MCF 10A (cell line): ENCODE measurements at regions not wholly inside any gene's neighbourhood (a gene's known extent, or its start where the extent isn't known, plus 50 kb on each side); places are given as distances from the start of the nearest gene placed in this dataset.

Experiments used
- BruUV-seq: library from RNA; stranded (reverse); fragments of 400-500 nt; replicated peaks from 2 replicates; lab custom pipeline; 2021; lab: Mats Ljungman, UMichigan
- CTCF ChIA-PET: fragments of 300-600 bp; sonication (Branson Sonifier 250); formaldehyde crosslinking; extraction: SDS; loops from one replicate; lab custom pipeline; 2021; ENCODE audit warnings: antibody characterized with exemption, inconsistent platforms; lab: Yijun Ruan, JAX
- POLR2A ChIA-PET: fragments of 300-600, 350-650 bp; sonication (Branson Sonifier 250); formaldehyde crosslinking; extraction: SDS; loops from one replicate; lab custom pipeline; 2020; ENCODE audit warnings: antibody characterized with exemption, inconsistent platforms; lab: Yijun Ruan, JAX
- DNase-seq: peaks from one replicate; pipeline ENCODE4 v3.0.0-alpha.2; 2018; ENCODE audit not compliant: unreplicated experiment
- H3K27ac Mint-ChIP-seq: one replicate; pipeline ENCODE4 v1.8.0; 2022; ENCODE audit warnings: mild to moderate bottlenecking, low read depth, mixed read lengths; ENCODE audit not compliant: unreplicated experiment
- H3K27me3 Mint-ChIP-seq: one replicate; pipeline ENCODE4 v1.8.0; 2022; ENCODE audit warnings: mixed read lengths; ENCODE audit not compliant: insufficient read depth, unreplicated experiment
- H3K36me3 Mint-ChIP-seq: one replicate; pipeline ENCODE4 v1.8.0; 2022; ENCODE audit warnings: mild to moderate bottlenecking, moderate library complexity, mixed read lengths; ENCODE audit not compliant: insufficient read depth, unreplicated experiment
- H3K4me1 Mint-ChIP-seq: one replicate; pipeline ENCODE4 v1.8.0; 2022; ENCODE audit warnings: mixed read lengths; ENCODE audit not compliant: insufficient read depth, unreplicated experiment
- H3K4me3 Mint-ChIP-seq: one replicate; pipeline ENCODE4 v1.8.0; 2022; ENCODE audit warnings: mild to moderate bottlenecking, moderate library complexity, mixed read lengths; ENCODE audit not compliant: unreplicated experiment
- H3K9me3 Mint-ChIP-seq: one replicate; pipeline ENCODE4 v1.8.0; 2022; ENCODE audit warnings: mixed read lengths; ENCODE audit not compliant: unreplicated experiment
- intact Hi-C: fragments of 100-400 bp; cut with micrococcal nuclease; formaldehyde crosslinking; loops from 2 replicates; pipeline ENCODE4 v1.14.1; 2022
- TF ChIP-seq, protein P1 (sequence below): fragments of 200-600 bp; IDR thresholded peaks from one replicate; pipeline ENCODE4 v1.8.0; 2022; ENCODE audit warnings: antibody characterized with exemption, mild to moderate bottlenecking; ENCODE audit not compliant: unreplicated experiment

DNA sequence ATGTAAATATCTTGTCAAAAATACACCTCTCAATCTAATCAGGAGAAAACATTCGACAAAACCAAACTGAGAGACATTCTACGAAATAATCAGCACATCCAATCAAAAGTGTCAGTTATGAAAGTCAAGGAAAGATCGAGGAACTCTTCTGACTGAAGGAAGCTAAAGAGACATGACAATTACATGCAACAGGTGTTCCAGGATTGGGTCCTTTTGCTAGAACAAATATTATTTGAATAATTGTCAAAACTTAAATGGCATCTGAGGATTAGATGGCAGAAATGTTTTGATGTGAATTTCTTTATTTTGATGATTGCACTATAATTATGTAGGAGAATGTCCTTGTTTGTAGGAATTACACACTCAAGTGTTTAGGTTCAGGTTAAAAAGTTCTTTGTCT is 124.1 kb upstream of the HES1 start:
- Mint-ChIP-seq H3K27me3 (no peaks in the 10 kb centered on the region), H3K9me3 (no peaks in the 10 kb centered on the region), H3K4me3 (no peak overlapping the region), H3K4me1 (peaks cover 4% of the 10 kb centered on the region), H3K36me3 (no peaks in the 10 kb centered on the region), H3K27ac (no peak overlapping the region)
- intact Hi-C loops, result no loop called here
- ChIA-PET CTCF (interaction anchor here (0.6 to 0.8 kb wide), 4 partner anchors 8 to 230 kb away, joined by 3 read pairs; no protein-coding TSS in a partner anchor), POLR2A (interaction anchor here (1.1 to 1.3 kb wide), 3 partner anchors 8 to 51 kb away, joined by 3 to 5 read pairs (median 3); no protein-coding TSS in a partner anchor)
- TF ChIP-seq, protein P1, sequence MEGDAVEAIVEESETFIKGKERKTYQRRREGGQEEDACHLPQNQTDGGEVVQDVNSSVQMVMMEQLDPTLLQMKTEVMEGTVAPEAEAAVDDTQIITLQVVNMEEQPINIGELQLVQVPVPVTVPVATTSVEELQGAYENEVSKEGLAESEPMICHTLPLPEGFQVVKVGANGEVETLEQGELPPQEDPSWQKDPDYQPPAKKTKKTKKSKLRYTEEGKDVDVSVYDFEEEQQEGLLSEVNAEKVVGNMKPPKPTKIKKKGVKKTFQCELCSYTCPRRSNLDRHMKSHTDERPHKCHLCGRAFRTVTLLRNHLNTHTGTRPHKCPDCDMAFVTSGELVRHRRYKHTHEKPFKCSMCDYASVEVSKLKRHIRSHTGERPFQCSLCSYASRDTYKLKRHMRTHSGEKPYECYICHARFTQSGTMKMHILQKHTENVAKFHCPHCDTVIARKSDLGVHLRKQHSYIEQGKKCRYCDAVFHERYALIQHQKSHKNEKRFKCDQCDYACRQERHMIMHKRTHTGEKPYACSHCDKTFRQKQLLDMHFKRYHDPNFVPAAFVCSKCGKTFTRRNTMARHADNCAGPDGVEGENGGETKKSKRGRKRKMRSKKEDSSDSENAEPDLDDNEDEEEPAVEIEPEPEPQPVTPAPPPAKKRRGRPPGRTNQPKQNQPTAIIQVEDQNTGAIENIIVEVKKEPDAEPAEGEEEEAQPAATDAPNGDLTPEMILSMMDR, result no peak
- DNase-seq, result no peak
- no TSS peak for BruUV-seq

DNA sequence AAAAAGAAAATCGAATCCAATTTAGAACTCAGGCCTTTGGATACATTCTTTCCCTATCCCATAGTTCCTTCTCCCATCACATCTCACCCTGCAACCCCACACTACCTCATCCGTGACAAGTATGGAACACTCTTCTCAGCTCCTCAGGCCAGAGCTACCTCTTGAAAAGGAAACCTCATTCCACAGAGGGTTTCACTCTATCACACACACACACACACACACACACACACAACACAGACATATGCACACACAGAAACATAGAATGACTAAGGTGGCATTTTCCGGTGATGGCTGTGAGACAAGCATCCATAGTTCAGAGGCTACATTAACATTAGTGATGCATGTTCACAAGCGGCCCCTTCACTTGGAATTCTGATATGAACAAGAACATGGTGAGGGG is 122.0 kb upstream of the HES1 start:
- intact Hi-C loops, result no loop called here
- TF ChIP-seq, protein P1, result no peak
- ChIA-PET POLR2A (interaction anchor here (0.7 kb wide), 1 partner anchor 11 kb away, joined by 3 read pairs; no protein-coding TSS in a partner anchor), CTCF (no interaction called here)
- Mint-ChIP-seq H3K4me3 (no peak overlapping the region), H3K9me3 (no peaks in the 10 kb centered on the region), H3K36me3 (no peaks in the 10 kb centered on the region), H3K27me3 (no peaks in the 10 kb centered on the region), H3K27ac (no peak overlapping the region), H3K4me1 (no peaks in the 10 kb centered on the region)
- no TSS peak for BruUV-seq
- no peak for DNase-seq

DNA sequence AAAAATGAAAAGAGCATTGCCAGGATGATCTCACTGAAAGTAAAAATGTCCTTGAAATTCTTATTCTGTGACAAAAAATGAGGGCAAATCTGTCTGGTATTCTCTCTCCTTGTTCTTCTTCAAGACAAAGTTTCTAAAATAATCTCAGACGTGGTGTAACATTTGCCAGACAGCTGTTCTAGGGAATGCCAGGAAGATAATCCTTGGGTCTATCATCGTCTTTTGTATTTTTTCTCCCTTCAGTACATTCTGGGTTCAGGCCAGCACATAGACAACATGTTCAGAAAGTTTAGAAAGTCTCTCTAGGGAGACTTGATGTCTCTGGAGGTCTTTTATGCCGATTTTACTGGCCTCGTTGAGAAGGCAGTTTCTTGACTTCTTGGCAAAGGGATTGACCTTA is 121.2 kb upstream of the HES1 start:
- CTCF ChIA-PET, result no interaction called here
- H3K27me3 Mint-ChIP-seq, result no peaks in the 10 kb centered on the region
- intact Hi-C loops, result no loop called here
- no peaks in the 10 kb centered on the region for H3K36me3 Mint-ChIP-seq
- no peak for DNase-seq
- no TSS peak for BruUV-seq
- H3K4me1 Mint-ChIP-seq, result no peaks in the 10 kb centered on the region
- POLR2A ChIA-PET, result interaction anchor here (0.7 kb wide), 1 partner anchor 12 kb away, joined by 3 read pairs; no protein-coding TSS in a partner anchor
- no peak overlapping the region for H3K27ac Mint-ChIP-seq
- H3K9me3 Mint-ChIP-seq, result no peaks in the 10 kb centered on the region
- TF ChIP-seq, protein P1, result no peak
- no peak overlapping the region for H3K4me3 Mint-ChIP-seq

DNA sequence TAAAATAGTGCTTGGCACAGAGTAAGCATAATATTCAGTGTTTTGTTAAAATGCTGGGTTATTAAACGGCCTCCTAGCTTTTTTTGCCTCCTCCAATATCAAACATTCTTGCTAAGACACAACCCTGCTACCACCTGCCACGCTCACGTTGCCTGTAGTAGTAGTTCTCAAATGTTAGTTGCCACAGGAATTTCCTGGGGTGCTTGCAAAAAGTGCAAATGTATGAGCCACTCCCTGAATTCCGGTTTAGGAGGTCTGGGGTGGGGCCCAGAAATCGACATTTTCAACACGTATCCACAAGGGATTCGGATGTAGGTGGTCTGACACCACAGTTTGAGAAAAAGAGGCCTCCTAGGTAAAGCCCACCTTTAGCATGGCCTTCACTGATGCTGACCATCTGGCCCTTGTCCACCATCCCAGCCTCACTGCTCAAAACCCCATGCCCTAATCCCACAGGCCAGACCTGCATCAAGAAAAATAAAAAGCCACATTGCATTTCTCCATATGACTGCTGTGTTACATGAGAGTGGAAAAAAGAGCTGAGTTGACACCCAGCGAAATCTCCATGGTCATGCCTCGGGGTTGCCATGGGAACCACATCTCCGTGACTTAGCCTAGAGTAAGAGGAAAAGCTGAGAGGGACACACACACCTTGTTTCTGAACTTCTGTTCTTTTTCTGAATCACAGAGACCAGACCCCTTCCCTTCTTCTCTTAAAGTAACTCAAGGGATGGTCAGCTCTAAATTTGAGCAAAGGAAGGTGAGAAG is 116.4 kb upstream of the HES1 start:
- Mint-ChIP-seq H3K27ac (no peak overlapping the region), H3K9me3 (no peaks in the 10 kb centered on the region), H3K36me3 (no peaks in the 10 kb centered on the region), H3K27me3 (no peaks in the 10 kb centered on the region), H3K4me3 (no peak overlapping the region), H3K4me1 (no peaks in the 10 kb centered on the region)
- intact Hi-C loops, result no loop called here
- BruUV-seq, result no TSS peak
- no peak for DNase-seq
- ChIA-PET POLR2A (no interaction called here), CTCF (interaction anchor here (1.5 kb wide), 1 partner anchor 14 kb away, joined by 4 read pairs; no protein-coding TSS in a partner anchor)
- TF ChIP-seq, protein P1, result no peak
